ENCODE measurements at regions not wholly inside any gene's neighbourhood (a gene's known extent, or its start where the extent isn't known, plus 50 kb on each side); places are given as distances from the start of the nearest gene placed in this dataset.

- no peak for TF ChIP-seq SUZ12 (IDR thresholded peaks at IDR 0.05; ENCODE audit: extremely low read depth, insufficient read depth, insufficient read length)
- no peak for TF ChIP-seq ZNF274 (IDR thresholded peaks at IDR 0.05; ENCODE audit: low read depth, low read length)
- no peak for TF ChIP-seq YY1 (IDR thresholded peaks at IDR 0.05; ENCODE audit: insufficient read depth, insufficient read length)
These were observed 411.5 kb upstream of the ZMIZ1 start for GRCh38 chr10:78657163-78657861.
